IMR-90 (cell line): ENCODE measurements at regions not wholly inside any gene's neighbourhood (a gene's known extent, or its start where the extent isn't known, plus 50 kb on each side); places are given as distances from the start of the nearest gene placed in this dataset.

ENCODE experiments used
- ATAC-seq: fragments of 200-7000 bp; cut with Tn5 transposase; 2 replicates; pipeline ENCODE4 v1.9.1; 2020; ENCODE audit warnings: low read depth, mild to moderate bottlenecking, moderate library complexity
- BruUV-seq: library from RNA; stranded (reverse); fragments of 400-500 nt; replicated peaks from 2 replicates; lab custom pipeline; 2021; lab: Mats Ljungman, UMichigan
- CTCF ChIA-PET: fragments of 300-600 bp; formaldehyde crosslinking; extraction: SDS; loops from one replicate; lab custom pipeline; 2021; ENCODE audit warnings: antibody characterized with exemption; lab: Yijun Ruan, JAX
- POLR2A ChIA-PET: fragments of 300-600 bp; sonication (Branson Sonifier 250); formaldehyde crosslinking; loops from one replicate; lab custom pipeline; 2022; ENCODE audit warnings: antibody characterized with exemption; ENCODE audit not compliant: unreplicated experiment; lab: Charles Lee
- DNase-seq: peaks from one replicate; pipeline ENCODE4 v3.0.0; 2013
- H2AFZ ChIP-seq: replicated peaks from 2 replicates; pipeline ENCODE3; 2013; ENCODE audit warnings: low read length, mild to moderate bottlenecking; ENCODE audit not compliant: poor library complexity
- H2AK5ac ChIP-seq: 2 replicates; pipeline ENCODE4 v1.6.1; 2013; ENCODE audit warnings: low read depth, low read length, inconsistent platforms
- H2AK9ac ChIP-seq: replicated peaks from 2 replicates; pipeline ENCODE3; 2013; ENCODE audit warnings: mild to moderate bottlenecking, low read depth, low read length, moderate library complexity; ENCODE audit not compliant: poor library complexity
- H2BK120ac ChIP-seq: 2 replicates; pipeline ENCODE4 v1.6.1; 2013; ENCODE audit warnings: low read depth, low read length, inconsistent platforms
- H2BK15ac ChIP-seq: 3 replicates; pipeline ENCODE4 v1.6.1; 2013; ENCODE audit warnings: low read depth, low read length, inconsistent platforms
- H2BK20ac ChIP-seq: 2 replicates; pipeline ENCODE4 v1.6.1; 2013; ENCODE audit warnings: low read depth, mild to moderate bottlenecking, inconsistent platforms, low read length, moderate library complexity
- H2BK5ac ChIP-seq: 2 replicates; pipeline ENCODE4 v1.6.1; 2013; ENCODE audit warnings: mild to moderate bottlenecking, low read depth, low read length, inconsistent platforms; ENCODE audit not compliant: poor library complexity, severe bottlenecking
- H3K14ac ChIP-seq: replicated peaks from 2 replicates; pipeline ENCODE4 v1.6.1; 2013; ENCODE audit warnings: low read depth, low read length, inconsistent platforms
- H3K18ac ChIP-seq: 2 replicates; pipeline ENCODE4 v1.6.1; 2013; ENCODE audit warnings: low read depth, low read length, control low read depth
- H3K23ac ChIP-seq: 2 replicates; pipeline ENCODE4 v1.6.1; 2013; ENCODE audit warnings: low read depth, low read length, inconsistent platforms
- H3K27ac ChIP-seq: 2 replicates; pipeline ENCODE4 v1.5.1; 2013; ENCODE audit warnings: mild to moderate bottlenecking, control low read depth, low read length; ENCODE audit not compliant: insufficient read depth
- H3K27me3 ChIP-seq: 2 replicates; pipeline ENCODE4 v1.6.1; 2013; ENCODE audit warnings: low read length; ENCODE audit not compliant: control insufficient read depth, insufficient read depth
- H3K36me3 ChIP-seq: 2 replicates; pipeline ENCODE4 v1.6.1; 2013; ENCODE audit warnings: low read length, mixed read lengths; ENCODE audit not compliant: control insufficient read depth, insufficient read depth
- H3K4ac ChIP-seq: 2 replicates; pipeline ENCODE4 v1.6.1; 2013; ENCODE audit warnings: low read depth, low read length, inconsistent platforms
- H3K4me1 ChIP-seq: 2 replicates; pipeline ENCODE4 v1.6.1; 2013; ENCODE audit warnings: low read length, mixed read lengths; ENCODE audit not compliant: control insufficient read depth, insufficient read depth
- H3K4me2 ChIP-seq: 2 replicates; pipeline ENCODE4 v1.6.1; 2013; ENCODE audit warnings: low read depth, mild to moderate bottlenecking, control low read depth, low read length, moderate library complexity
- H3K4me3 ChIP-seq: 2 replicates; pipeline ENCODE4 v1.5.1; 2013; ENCODE audit warnings: low read depth, mild to moderate bottlenecking, control low read depth, low read length, moderate library complexity; ENCODE audit not compliant: insufficient read depth
- H3K56ac ChIP-seq: 2 replicates; pipeline ENCODE4 v1.6.1; 2013; ENCODE audit warnings: low read length, inconsistent platforms; ENCODE audit not compliant: insufficient read depth; ENCODE audit errors: extremely low read depth
- H3K79me1 ChIP-seq, 2 experiments: 2 replicates each; pipeline ENCODE4 v1.6.1; 2013; ENCODE audit warnings: low read length in 2 of 2, inconsistent platforms in 1 of 2, low read depth in 1 of 2
- H3K9ac ChIP-seq: 2 replicates; pipeline ENCODE4 v1.6.1; 2013; ENCODE audit warnings: low read depth, low read length, control low read depth
- H3K9me1 ChIP-seq: 2 replicates; pipeline ENCODE4 v1.6.1; 2013; ENCODE audit warnings: low read length, inconsistent platforms; ENCODE audit not compliant: insufficient read depth
- H3K9me3 ChIP-seq: 2 replicates; pipeline ENCODE4 v1.6.1; 2013; ENCODE audit warnings: low read length; ENCODE audit not compliant: control insufficient read depth, insufficient read depth
- H4K20me1 ChIP-seq: 2 replicates; pipeline ENCODE4 v1.6.1; 2013; ENCODE audit warnings: low read length, inconsistent platforms; ENCODE audit not compliant: insufficient read depth
- H4K5ac ChIP-seq: 2 replicates; pipeline ENCODE4 v1.6.1; 2013; ENCODE audit warnings: mild to moderate bottlenecking, low read depth, low read length, control low read depth
- H4K8ac ChIP-seq, 2 experiments: 2 replicates each; pipeline ENCODE4 v1.6.1; 2013; ENCODE audit warnings: low read depth in 2 of 2, low read length in 2 of 2, control low read depth in 1 of 2, inconsistent platforms in 1 of 2
- H4K91ac ChIP-seq: 2 replicates; pipeline ENCODE4 v1.6.1; 2013; ENCODE audit warnings: low read depth, low read length, inconsistent platforms; ENCODE audit not compliant: insufficient read depth
- MXI1 ChIP-seq: IDR thresholded peaks from 2 replicates; pipeline ENCODE4 v1.6.1; 2012; ENCODE audit warnings: low read depth, mild to moderate bottlenecking, low read length, moderate library complexity, borderline replicate concordance
- WGBS, 2 experiments: methylation state at CpG; one replicate each; pipeline versions ENCODE4 v1.1.5 to v1.1.7; 2013; ENCODE audit warnings: missing lambda C conversion rate in 2 of 2; ENCODE audit not compliant: insufficient read length in 1 of 2; ENCODE audit errors: extremely low coverage in 2 of 2; 5-methylcytosine and 5-hydroxymethylcytosine counted together
- dilution Hi-C: fragments of 300-500 bp; cut with HindIII; formaldehyde crosslinking; loops from one replicate; pipeline ENCODE4 v1.14.3; 2018; ENCODE audit warnings: low sequenced_read_pairs; ENCODE audit not compliant: unreplicated experiment
- in situ Hi-C: fragments of 300-500 bp; cut with MboI; formaldehyde crosslinking; loops from 3 replicates; pipeline ENCODE4 v1.14.3; 2019; ENCODE audit warnings: low sequenced_read_pairs, inconsistent platforms, mixed read lengths
- intact Hi-C: fragments of 100-400 bp; cut with micrococcal nuclease; formaldehyde crosslinking; loops from 2 replicates; pipeline ENCODE4 v1.10.0; 2022
- TF ChIP-seq, protein P1 (sequence below): conservative IDR thresholded peaks from 2 replicates; pipeline ENCODE4 v1.5.1; 2012; ENCODE audit warnings: mild to moderate bottlenecking, low read depth, low read length, improper control_type of control experiment

DNA sequence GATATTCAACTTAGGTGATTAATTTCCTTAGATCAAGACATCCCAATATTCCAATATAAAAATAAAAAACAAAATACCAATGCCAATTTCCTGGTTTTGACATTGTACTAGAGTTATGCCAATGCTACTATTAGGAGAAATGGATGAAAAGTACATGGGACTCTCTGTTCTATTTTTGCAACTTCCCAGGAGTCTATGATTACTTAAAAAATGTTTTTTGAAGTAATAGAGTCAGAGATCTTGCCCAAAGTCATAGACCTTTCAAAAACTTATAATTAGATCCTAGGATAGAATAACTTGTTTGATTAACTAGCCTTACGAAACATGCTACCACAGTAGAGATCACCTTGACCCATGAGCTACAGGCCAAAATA is 73.6 kb upstream of the MAOA start:
- no peak overlapping the region for H4K91ac ChIP-seq
- no peak for DNase-seq
- H2AK9ac ChIP-seq: no peak overlapping the region
- H2BK120ac ChIP-seq: no peak overlapping the region
- no peaks in the 10 kb centered on the region for H3K36me3 ChIP-seq
- BruUV-seq: no TSS peak
- no peak overlapping the region for H3K27ac ChIP-seq
- H3K9me1 ChIP-seq: no peaks in the 10 kb centered on the region
- no peak overlapping the region for H3K4me3 ChIP-seq
- H3K4ac ChIP-seq: no peak overlapping the region
- no peak overlapping the region for H4K8ac ChIP-seq
- H4K20me1 ChIP-seq: no peaks in the 10 kb centered on the region
- no peak overlapping the region for H3K4me2 ChIP-seq
- WGBS, 2 experiments: no CpG with 5 or more reads among the region's 1 CpG
- POLR2A ChIA-PET: no interaction called here
- in situ Hi-C loops (no loop called here), intact Hi-C loops (no loop called here), dilution Hi-C loops (no loop called here)
- TF ChIP-seq, protein P1, sequence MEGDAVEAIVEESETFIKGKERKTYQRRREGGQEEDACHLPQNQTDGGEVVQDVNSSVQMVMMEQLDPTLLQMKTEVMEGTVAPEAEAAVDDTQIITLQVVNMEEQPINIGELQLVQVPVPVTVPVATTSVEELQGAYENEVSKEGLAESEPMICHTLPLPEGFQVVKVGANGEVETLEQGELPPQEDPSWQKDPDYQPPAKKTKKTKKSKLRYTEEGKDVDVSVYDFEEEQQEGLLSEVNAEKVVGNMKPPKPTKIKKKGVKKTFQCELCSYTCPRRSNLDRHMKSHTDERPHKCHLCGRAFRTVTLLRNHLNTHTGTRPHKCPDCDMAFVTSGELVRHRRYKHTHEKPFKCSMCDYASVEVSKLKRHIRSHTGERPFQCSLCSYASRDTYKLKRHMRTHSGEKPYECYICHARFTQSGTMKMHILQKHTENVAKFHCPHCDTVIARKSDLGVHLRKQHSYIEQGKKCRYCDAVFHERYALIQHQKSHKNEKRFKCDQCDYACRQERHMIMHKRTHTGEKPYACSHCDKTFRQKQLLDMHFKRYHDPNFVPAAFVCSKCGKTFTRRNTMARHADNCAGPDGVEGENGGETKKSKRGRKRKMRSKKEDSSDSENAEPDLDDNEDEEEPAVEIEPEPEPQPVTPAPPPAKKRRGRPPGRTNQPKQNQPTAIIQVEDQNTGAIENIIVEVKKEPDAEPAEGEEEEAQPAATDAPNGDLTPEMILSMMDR: no peak
- TF ChIP-seq MXI1: no peak
- H3K27me3 ChIP-seq: no peaks in the 10 kb centered on the region; the same call in none of the 2 replicates
- no peak overlapping the region for H4K5ac ChIP-seq
- H2BK5ac ChIP-seq: no peak overlapping the region
- CTCF ChIA-PET: no interaction called here
- no peak overlapping the region for H3K14ac ChIP-seq
- H3K79me1 ChIP-seq: no peaks in the 10 kb centered on the region
- H2BK15ac ChIP-seq: no peak overlapping the region
- H2BK20ac ChIP-seq: no peak overlapping the region
- H3K9me3 ChIP-seq: no peaks in the 10 kb centered on the region
- H2AK5ac ChIP-seq: no peak overlapping the region
- H2AFZ ChIP-seq: no peak overlapping the region
- H3K56ac ChIP-seq: no peak overlapping the region
- no peak overlapping the region for H3K23ac ChIP-seq
- no peak for ATAC-seq
- H3K18ac ChIP-seq: no peak overlapping the region
- H3K4me1 ChIP-seq: no peaks in the 10 kb centered on the region
- no peak overlapping the region for H3K9ac ChIP-seq
